K562 (cell line): ENCODE measurements at regions not wholly inside any gene's neighbourhood (a gene's known extent, or its start where the extent isn't known, plus 50 kb on each side); places are given as distances from the start of the nearest gene placed in this dataset.

Experiments used
- ATAC-seq: fragments of 200-7000 bp; cut with Tn5 transposase; 3 replicates; pipeline ENCODE4 v1.9.1; 2020; ENCODE audit warnings: moderate library complexity
- BruUV-seq: library from RNA; stranded (reverse); fragments of 400-500 nt; replicated peaks from 2 replicates; lab custom pipeline; 2021; lab: Mats Ljungman, UMichigan
- CTCF ChIA-PET: fragments of 300-600 bp; formaldehyde crosslinking; extraction: SDS; loops from one replicate; lab custom pipeline; 2021; ENCODE audit warnings: low intra/inter-chr PET ratio; lab: Yijun Ruan, JAX
- POLR2A ChIA-PET: fragments of 300-600, 350-650 bp; sonication (Branson Sonifier 250); formaldehyde crosslinking; extraction: SDS; loops from one replicate; lab custom pipeline; 2021; ENCODE audit warnings: antibody characterized with exemption, inconsistent platforms; lab: Yijun Ruan, JAX
- DNase-seq, 4 experiments: peaks; one replicate each; pipeline versions ENCODE4 v3.0.0 to v3.0.0-alpha.2; 2011 to 2018; ENCODE audit warnings: low spot score in 3 of 4, mixed read lengths in 3 of 4; ENCODE audit errors: extremely low read depth in 1 of 4
- FAIRE-seq: peaks from 2 replicates; lab custom pipeline; 2011; peaks lifted over from hg19 to GRCh38; lab: Jason Lieb, UNC
- H2AFZ ChIP-seq: 2 replicates; pipeline ENCODE4 v1.6.0; 2011; ENCODE audit warnings: low read depth, low read length, control low read depth, inconsistent platforms
- H3K27ac ChIP-seq: fragments of 200-600 bp; 3 replicates; pipeline ENCODE4 v1.8.0; 2011; ENCODE audit warnings: low read depth, mild to moderate bottlenecking, control low read depth, inconsistent platforms, low read length, moderate library complexity, mixed read lengths; ENCODE audit errors: extremely low read depth
- H3K27me3 ChIP-seq, 2 experiments: fragments of 300-600 bp in 1 of 2; 2 replicates in 1 of 2; 3 replicates in 1 of 2; pipeline versions ENCODE4 v1.6.0 to v1.8.0; 2011; ENCODE audit warnings: inconsistent platforms in 2 of 2, low read length in 2 of 2, mild to moderate bottlenecking in 1 of 2, mixed read lengths in 1 of 2, moderate library complexity in 1 of 2; ENCODE audit not compliant: control insufficient read depth in 2 of 2, insufficient read depth in 2 of 2
- H3K36me3 ChIP-seq: fragments of 300-600 bp; 3 replicates; pipeline ENCODE4 v1.8.0; 2011; ENCODE audit warnings: mild to moderate bottlenecking, low read length, inconsistent platforms; ENCODE audit not compliant: control insufficient read depth, insufficient read depth
- H3K4me1 ChIP-seq, 2 experiments: fragments of 200-600 bp in 1 of 2; replicated peaks in 1 of 2; 2 replicates in 1 of 2; 3 replicates in 1 of 2; pipeline versions ENCODE4 v1.5.1 to v1.8.0; 2011; ENCODE audit warnings: inconsistent platforms in 2 of 2, low read length in 2 of 2, mild to moderate bottlenecking in 1 of 2, mixed read lengths in 1 of 2, moderate library complexity in 1 of 2; ENCODE audit not compliant: control insufficient read depth in 2 of 2, insufficient read depth in 2 of 2
- H3K4me2 ChIP-seq: 2 replicates; pipeline ENCODE4 v1.6.1; 2011; ENCODE audit warnings: low read length, control low read depth, inconsistent platforms, mixed read lengths; ENCODE audit not compliant: insufficient read depth
- H3K4me3 ChIP-seq: fragments of 200-600 bp; sonication (generic), shearing (Covaris generic); 2 replicates; pipeline ENCODE4 v1.5.1; 2016; ENCODE audit warnings: control low read depth, inconsistent platforms
- H3K79me2 ChIP-seq: fragments of 200-600 bp; 3 replicates; pipeline ENCODE4 v1.8.0; 2011; ENCODE audit warnings: low read length, inconsistent platforms; ENCODE audit not compliant: control insufficient read depth, insufficient read depth
- H3K9ac ChIP-seq, 2 experiments: 2 replicates each; pipeline versions ENCODE4 v1.6.0 to v1.6.1; 2011; ENCODE audit warnings: low read depth in 2 of 2, low read length in 2 of 2, control low read depth in 1 of 2, inconsistent platforms in 1 of 2, mild to moderate bottlenecking in 1 of 2, mixed read lengths in 1 of 2; ENCODE audit not compliant: insufficient read depth in 1 of 2
- H3K9me1 ChIP-seq: one replicate; pipeline ENCODE4 v1.6.0; 2011; ENCODE audit warnings: inconsistent platforms, mild to moderate bottlenecking, low read length, moderate library complexity; ENCODE audit not compliant: control insufficient read depth, insufficient read depth
- H3K9me3 ChIP-seq: replicated peaks from 2 replicates; pipeline ENCODE4 v1.5.1; 2011; ENCODE audit warnings: low read depth, low read length, inconsistent platforms; ENCODE audit not compliant: control insufficient read depth, insufficient read depth
- H4K20me1 ChIP-seq: replicated peaks from 2 replicates; pipeline ENCODE4 v1.6.1; 2011; ENCODE audit warnings: low read length, inconsistent platforms, mixed read lengths; ENCODE audit not compliant: control insufficient read depth, insufficient read depth
- MEF2D ChIP-seq: conservative IDR thresholded peaks from 2 replicates; pipeline ENCODE4 v1.6.1; 2016; ENCODE audit warnings: low read depth, missing genetic modification characterization, missing compliant biosample characterization
- WGBS: fragments of 100-300 bp; shearing (Covaris generic); methylation state at CpG from one replicate; pipeline ENCODE4 v1.1.6; 2016; ENCODE audit warnings: low coverage, mixed read lengths; ENCODE audit not compliant: insufficient coverage; ENCODE audit errors: missing lambda C conversion rate; 5-methylcytosine and 5-hydroxymethylcytosine counted together
- in situ Hi-C: fragments of 300-500 bp; cut with MboI; formaldehyde crosslinking; loops from 4 replicates; pipeline ENCODE4 v1.15.0; 2018; ENCODE audit warnings: inconsistent platforms, mixed read lengths
- intact Hi-C: fragments of 100-400 bp; cut with micrococcal nuclease; formaldehyde crosslinking; loops from 2 replicates; pipeline ENCODE4 v1.14.2; 2022
- TF ChIP-seq, protein P1 (sequence below): sonication (generic); formaldehyde crosslinking; IDR thresholded peaks from 2 replicates; pipeline ENCODE4 v1.8.1; 2022; ENCODE audit warnings: missing genetic modification reagents

DNA sequence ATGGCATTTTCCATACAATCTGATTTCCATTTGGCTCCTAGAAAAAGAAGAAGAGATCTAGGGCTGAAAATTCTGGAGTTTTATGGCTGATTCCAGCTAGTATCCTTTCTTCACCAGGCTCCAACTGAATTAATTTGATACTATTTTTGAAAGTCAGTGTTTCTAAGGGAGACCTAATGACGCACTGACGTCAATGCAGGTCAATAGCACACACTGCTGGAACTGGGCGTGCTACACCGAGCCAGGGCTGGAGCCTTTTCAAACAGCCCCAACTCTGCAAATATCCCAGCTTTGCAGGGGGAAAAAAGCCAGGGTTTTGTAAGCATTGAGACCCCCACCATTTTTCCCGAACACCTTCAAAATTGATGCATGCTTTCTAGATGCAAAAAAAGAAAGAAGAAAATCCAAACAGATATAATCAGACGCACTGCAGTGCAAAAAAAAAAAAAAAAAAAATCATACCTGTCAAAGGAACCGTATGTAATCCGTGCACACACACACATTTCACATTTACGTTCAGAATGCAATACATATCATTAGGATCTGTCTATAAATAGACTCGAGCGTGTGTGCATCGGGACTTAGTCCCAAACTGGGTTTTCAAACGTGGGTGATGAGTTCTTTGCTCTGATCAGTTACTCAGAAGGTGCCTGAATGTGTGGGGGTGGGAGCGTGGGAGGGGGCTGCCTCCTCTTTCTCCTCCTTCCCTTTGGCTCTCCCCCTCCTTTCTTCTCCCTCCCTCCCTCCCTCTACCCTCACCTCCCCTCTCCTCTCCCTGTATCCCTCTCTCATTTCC is 124.5 kb upstream of the HSD17B12 start:
- DNase-seq (no peak), FAIRE-seq (no peak), ATAC-seq (no peak)
- TF ChIP-seq MEF2D (tag) = 0 out of 2 replicates have a peak, but pooled peaks have one; percentile 15
- TF ChIP-seq, protein P1, sequence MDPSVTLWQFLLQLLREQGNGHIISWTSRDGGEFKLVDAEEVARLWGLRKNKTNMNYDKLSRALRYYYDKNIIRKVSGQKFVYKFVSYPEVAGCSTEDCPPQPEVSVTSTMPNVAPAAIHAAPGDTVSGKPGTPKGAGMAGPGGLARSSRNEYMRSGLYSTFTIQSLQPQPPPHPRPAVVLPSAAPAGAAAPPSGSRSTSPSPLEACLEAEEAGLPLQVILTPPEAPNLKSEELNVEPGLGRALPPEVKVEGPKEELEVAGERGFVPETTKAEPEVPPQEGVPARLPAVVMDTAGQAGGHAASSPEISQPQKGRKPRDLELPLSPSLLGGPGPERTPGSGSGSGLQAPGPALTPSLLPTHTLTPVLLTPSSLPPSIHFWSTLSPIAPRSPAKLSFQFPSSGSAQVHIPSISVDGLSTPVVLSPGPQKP = no peak
- H3K79me2 ChIP-seq = no peaks in the 10 kb centered on the region
- H4K20me1 ChIP-seq = no peaks in the 10 kb centered on the region
- ChIA-PET POLR2A (no interaction called here), CTCF (no interaction called here)
- no peaks in the 10 kb centered on the region for H3K9me1 ChIP-seq
- H3K27me3 ChIP-seq = peaks cover 13 to 27% of the 10 kb centered on the region in 2 experiments; a peak in 3 of 5 replicates
- peaks cover 3 to 14% of the 10 kb centered on the region in 2 experiments; a peak in 3 of 5 replicates for H3K4me1 ChIP-seq
- H3K4me2 ChIP-seq = no peak overlapping the region
- H3K4me3 ChIP-seq = no peak overlapping the region
- in situ Hi-C loops (no loop called here), intact Hi-C loops (loop anchor here (5.0 kb wide), 1 partner anchor 296 kb away; no protein-coding TSS in a partner anchor)
- no peak overlapping the region for H3K27ac ChIP-seq
- H3K36me3 ChIP-seq = no peaks in the 10 kb centered on the region
- H2AFZ ChIP-seq = no peak overlapping the region
- no peak overlapping the region for H3K9ac ChIP-seq
- 6% methylated on average over 13 of the region's 14 CpGs for WGBS
- BruUV-seq = no TSS peak
- no peaks in the 10 kb centered on the region for H3K9me3 ChIP-seq
